WI38 (cell line): ENCODE measurements at regions not wholly inside any gene's neighbourhood (a gene's known extent, or its start where the extent isn't known, plus 50 kb on each side); places are given as distances from the start of the nearest gene placed in this dataset.

Experiments
- H3K4me3 ChIP-seq: 2 replicates; pipeline ENCODE4 v1.5.1; 2011; ENCODE audit warnings: low read depth, mild to moderate bottlenecking, control low read depth, low read length
- TF ChIP-seq, protein P1 (sequence below): IDR thresholded peaks from 2 replicates; pipeline ENCODE4 v1.5.1; 2012; ENCODE audit warnings: low read depth, mild to moderate bottlenecking, control low read depth, low read length

DNA sequence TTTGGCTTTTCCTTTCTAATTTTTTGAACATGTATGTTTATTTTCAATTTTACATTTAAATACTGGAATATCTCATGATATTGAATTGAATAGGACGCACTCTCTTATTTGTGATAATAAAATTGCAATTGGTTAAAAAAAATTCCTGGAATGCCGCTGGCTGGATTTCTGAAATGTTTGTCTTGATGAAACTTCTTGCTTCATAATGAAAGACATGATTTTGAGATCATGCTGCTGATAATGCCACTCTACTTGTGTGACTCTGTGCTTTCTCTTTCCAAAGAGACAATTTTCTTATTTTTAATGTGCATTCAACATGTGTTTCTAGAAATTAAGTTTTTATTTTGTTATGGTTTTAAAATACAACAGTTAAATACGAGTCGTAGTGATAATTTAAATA, 465.7 kb upstream of the FAR2 start:
- no peak overlapping the region for H3K4me3 ChIP-seq
- TF ChIP-seq, protein P1, sequence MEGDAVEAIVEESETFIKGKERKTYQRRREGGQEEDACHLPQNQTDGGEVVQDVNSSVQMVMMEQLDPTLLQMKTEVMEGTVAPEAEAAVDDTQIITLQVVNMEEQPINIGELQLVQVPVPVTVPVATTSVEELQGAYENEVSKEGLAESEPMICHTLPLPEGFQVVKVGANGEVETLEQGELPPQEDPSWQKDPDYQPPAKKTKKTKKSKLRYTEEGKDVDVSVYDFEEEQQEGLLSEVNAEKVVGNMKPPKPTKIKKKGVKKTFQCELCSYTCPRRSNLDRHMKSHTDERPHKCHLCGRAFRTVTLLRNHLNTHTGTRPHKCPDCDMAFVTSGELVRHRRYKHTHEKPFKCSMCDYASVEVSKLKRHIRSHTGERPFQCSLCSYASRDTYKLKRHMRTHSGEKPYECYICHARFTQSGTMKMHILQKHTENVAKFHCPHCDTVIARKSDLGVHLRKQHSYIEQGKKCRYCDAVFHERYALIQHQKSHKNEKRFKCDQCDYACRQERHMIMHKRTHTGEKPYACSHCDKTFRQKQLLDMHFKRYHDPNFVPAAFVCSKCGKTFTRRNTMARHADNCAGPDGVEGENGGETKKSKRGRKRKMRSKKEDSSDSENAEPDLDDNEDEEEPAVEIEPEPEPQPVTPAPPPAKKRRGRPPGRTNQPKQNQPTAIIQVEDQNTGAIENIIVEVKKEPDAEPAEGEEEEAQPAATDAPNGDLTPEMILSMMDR = no peak

DNA sequence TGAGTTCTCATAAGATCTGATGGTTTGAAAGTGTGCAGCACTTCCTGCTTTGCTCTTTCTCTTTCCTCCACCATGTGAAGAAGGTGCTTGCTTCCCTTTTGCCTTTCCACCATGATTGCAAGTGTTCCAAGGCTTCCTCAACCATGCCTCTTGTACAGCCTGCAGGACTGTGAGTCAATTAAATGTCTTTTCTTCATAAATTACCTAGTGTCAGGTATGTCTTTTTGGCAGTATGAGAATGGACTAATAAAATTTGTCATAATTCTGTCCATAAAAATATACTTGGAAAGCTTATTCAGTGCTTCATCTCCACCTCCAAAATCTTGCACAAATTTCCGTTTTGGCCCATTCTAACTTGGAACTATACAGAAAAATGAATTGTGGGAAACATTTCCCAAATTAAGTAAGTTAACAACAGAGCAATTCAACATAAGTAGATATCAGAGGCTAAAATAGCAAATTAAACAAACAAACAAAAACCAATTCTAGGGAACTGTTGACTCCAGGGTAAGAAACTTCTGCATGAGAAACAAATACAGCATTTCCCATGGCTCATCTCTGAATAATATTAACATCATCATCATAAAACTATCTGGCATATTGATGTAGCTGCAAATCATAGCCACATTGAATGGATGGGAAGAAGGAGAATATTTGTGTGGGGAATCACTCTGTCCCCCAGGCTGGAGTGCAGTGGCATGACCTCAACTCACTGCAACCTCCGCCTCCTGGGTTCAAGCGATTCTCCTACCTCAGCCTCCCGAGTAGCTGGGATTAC, 459.5 kb upstream of the FAR2 start:
- TF ChIP-seq, protein P1 = no peak
- H3K4me3 ChIP-seq = no peak overlapping the region

DNA sequence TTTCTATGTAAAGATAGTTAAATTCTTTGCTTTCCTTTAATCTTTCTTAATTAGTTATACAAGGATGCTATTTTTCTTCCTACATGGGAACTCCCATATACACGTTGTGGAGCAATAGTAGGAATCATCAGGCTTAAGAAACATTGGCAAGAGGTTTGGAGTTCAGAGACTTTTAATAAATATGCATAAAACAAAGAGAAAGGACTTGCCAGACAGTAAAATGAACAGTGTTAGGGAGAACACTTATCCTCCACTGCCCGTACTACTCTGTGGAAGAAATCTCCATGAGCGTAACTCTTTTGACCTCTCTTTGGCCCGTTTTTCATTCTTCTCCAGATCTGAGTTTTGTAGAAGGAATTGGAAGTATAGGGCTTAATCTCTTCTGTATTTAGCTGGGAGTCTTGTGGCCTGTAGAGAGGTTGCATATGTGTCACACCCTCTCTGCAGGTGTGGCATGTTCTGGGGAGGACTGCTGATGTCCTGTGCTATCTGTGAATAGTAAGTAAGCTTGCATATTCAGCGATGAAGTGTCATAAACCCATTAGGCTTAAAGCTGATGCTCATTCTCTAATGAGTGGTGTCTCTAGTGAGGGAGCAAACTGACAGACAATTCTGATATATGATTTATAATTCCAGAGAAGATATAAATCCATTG, 455.4 kb upstream of the FAR2 start:
- no peak overlapping the region for H3K4me3 ChIP-seq
- TF ChIP-seq, protein P1 = no peak

DNA sequence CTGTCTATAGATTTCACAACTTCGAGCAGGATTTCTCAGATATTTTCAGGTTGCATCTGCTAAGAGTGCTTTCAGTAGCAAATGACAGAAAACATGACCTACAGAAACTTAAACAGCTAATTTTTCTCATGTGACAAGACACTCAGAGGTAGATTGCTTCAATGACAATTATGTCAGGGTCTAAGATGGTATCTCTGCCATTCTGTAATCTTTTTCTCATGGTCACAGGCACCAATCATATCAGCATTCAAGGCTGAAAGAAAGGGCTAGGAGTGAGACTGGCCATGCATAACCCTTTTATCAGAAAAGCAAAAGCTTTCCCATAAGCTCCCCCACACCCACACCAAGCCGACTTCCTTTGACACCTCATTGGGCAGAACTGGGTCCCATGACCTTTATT, 450.5 kb upstream of the FAR2 start:
- H3K4me3 ChIP-seq = no peak overlapping the region
- TF ChIP-seq, protein P1 = no peak

DNA sequence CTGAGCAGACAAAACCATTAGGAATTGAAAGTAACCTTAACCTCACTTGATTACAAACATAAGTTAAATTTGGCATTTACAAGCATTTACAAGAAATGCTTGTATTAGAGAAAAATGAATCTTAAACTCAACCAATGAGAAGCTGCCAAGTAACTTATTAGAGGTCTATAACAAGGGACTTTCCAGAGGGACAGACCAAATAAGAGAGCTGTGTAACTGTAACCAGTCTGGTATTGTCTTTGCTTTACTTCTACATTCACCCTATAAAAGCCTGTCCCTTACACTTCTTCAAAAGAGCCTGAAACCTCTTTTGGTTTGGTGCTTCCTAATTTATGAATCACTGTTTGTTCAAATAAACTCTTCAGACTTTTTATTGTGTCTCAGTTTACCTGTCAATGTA, 450.0 kb upstream of the FAR2 start:
- TF ChIP-seq, protein P1 = no peak
- H3K4me3 ChIP-seq = no peak overlapping the region

DNA sequence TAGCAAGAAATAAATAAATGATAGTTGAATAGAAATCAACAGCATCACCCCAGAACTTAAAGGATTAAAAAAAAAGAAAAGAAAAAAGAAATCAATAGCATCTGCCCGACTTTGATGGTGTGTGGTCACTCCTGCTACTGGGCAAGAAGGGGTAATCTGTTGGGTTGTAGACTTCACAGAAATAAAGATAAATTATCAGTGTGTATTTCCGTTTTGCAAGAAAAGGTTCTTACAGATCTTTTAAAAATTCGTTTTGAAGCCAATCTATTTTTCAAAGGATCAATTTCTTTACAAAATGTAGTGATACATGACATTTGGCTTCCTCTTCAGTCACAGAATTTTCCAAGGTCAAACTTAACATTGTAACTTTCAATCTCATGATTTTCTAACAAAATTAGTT, 448.9 kb upstream of the FAR2 start:
- TF ChIP-seq, protein P1 = no peak
- H3K4me3 ChIP-seq = no peak overlapping the region

DNA sequence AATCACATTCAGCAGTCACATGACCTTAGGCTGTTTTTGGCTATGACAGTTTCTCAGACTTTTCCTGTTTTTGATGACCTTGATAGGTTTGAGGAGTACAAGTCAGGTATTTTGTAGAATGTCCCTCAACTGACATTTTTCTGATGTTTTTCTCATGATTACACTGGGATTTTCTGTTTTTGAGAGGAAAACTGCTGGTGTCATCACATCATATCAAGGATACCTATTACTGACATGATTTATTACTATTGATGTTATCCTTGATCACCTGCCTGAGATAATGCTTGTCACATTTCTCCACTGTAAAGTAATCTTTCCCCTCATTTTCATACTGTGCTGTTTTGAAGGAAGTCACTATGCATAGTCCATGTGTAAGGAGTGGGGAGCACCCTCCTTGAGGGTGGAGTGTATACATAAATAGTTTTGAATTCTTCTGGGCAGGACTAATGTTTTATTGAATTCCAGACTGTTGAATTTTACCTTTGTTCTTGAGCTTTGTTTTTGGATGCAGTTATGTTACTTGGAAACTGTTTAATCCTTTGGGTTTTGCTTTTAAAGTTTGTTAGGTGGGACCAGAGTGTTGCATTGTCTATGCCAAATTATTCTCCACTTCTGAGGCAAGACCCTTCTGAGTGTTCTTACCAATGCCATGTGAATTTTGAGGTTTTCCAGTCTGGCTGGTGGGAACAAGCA, 444.5 kb upstream of the FAR2 start:
- TF ChIP-seq, protein P1 = no peak
- H3K4me3 ChIP-seq = no peak overlapping the region
